CD4-positive, alpha-beta T cell treated with Interleukin-17A for 1 hour (primary cell): ENCODE measurements at regions not wholly inside any gene's neighbourhood (a gene's known extent, or its start where the extent isn't known, plus 50 kb on each side); places are given as distances from the start of the nearest gene placed in this dataset.

Experiments
- DNase-seq: peaks from one replicate; pipeline ENCODE4 v3.0.0-alpha.2; 2020

GRCh38 chr2:238963161-238963970 is 115.5 kb downstream of the TWIST2 start:
- no peak for DNase-seq

DNA sequence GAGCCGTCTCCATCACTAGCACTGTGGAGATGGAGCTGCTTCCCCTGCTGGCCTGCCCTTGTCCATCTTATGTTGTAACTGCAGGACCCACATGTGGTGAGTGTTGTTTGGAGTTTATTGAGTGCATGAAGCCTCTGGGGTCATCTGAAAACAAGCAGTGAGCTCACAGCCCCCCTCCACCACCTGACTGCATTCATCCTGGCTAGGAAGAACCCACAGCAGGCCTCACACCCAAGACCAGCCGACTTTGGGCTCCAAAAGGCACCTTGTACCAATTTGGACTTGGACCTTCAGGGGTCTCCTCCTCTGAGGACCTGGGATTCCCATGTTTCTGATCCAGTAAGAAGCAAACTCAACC is 116.1 kb downstream of the TWIST2 start:
- no peak for DNase-seq

GRCh38 chr2:238964544-238965067 is 116.7 kb downstream of the TWIST2 start:
- DNase-seq, result no peak

DNA sequence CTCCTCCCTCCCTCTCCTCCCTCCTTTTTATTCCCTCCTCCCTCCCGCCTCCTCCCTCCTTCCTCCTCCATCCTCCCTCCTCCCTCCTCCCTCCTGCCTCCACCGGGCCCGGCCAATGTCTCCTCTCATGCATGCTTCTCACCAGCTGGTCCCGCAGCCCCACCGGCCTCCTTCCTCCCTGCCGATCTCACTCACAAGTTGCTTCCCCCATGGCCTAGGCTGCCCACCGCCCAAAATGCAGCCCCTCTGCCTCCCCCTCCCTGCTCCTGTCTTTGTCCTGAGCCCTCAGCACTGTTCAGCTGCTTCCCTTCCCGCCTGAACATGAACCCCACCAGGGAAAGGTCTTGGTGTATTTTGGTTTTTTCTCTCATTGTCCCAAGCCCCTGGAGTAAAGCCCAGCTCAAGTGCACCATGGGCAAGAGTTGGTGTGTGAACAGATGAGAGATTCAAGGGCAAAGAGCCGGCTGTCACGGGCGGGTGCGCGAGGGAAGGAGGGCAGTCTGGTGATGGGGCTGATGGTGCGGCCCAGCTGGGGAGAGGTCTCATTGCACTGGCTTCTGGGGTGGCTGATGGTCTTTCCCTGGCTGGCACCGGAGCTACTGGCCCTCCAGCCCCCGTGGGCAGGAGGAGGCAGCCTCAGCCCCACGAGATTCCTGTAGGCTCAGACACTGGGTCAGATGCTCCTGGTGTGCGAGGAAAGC is 117.6 kb downstream of the TWIST2 start:
- no peak for DNase-seq

DNA sequence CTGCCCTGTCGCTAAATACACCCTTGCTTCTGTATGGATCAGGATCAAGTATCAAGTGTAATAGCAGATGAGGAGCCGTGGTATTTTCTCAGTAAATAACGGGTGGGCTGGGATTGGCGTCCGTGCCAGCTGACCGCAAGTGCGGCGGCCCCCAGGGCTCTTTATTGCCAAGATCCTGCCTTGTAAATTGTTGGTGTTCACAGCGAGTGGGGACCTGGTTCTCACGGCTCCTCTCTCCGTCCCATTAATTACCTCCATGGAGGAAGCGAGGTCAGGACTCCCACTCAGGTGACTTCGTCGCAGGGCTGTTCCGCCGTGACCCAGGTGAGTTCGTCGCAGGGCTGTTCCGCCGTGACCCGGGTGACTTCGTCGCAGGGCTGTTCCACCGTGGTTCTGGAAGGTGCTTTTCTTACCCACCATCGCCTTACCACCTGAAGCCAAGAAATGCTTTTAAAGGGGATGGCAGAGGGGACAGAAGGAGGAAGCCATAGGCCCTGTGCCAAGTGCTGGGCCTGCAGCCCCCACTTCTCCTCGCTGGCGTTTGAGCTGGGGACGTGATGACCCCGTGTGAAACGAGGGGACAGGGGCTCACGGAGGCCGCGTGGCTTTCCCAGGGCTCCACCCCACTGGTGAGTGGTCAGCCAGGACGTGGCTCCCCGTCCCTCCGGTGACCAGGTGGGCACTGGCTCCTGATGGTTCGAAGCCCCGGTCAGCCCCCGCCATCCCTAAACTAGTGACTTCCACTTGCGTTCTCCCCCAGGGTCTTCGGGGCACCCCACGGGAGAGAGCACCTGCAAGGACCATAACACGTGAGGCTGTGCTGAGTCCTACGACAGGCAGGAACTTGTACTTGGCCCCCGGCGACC is 118.4 kb downstream of the TWIST2 start:
- no peak for DNase-seq

DNA sequence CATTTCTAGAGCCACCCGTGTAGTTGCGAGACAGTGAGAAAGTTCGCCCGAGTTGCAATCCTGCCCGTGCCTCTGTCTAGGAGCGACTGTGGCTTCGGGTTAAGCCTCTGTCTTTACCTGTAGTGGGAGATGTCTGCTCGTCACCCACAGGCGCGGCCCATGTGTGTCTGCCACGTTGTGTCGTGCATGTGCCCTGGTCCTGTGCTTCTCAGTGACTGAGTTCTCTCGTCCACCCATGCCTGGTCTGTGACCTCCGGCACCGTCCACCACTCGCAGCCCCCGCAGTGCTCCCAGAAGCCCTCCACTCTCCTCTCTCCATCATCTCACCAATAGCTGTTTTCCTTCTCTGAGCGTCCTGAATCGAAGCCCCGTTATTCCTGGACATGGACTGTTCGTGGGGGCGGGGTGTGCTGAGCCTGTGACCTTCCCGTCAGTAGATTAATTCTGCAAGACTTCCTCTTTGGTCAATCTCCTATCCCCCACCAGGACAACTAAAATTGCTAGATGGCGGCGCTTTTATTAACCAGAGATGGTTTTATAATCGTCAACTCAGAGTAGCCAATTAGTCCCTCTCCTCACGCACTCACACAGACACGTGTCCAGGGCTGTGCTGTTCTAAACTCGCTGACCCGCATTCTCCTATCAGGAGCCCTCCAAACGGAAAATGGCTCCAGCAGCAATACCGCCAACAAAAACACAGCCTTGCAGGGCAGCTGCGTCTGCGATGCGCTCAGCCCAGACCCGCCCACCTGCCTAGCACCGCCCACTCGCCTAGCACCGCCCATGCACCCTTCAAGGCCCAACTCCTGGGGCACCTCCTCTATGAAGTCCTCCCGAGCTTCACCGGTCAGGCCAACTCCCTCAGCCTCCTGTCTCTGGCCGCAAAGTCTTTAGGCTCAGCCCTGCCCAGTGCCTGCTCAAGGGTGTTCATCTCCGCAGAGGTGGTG is 119.4 kb downstream of the TWIST2 start:
- no peak for DNase-seq

DNA sequence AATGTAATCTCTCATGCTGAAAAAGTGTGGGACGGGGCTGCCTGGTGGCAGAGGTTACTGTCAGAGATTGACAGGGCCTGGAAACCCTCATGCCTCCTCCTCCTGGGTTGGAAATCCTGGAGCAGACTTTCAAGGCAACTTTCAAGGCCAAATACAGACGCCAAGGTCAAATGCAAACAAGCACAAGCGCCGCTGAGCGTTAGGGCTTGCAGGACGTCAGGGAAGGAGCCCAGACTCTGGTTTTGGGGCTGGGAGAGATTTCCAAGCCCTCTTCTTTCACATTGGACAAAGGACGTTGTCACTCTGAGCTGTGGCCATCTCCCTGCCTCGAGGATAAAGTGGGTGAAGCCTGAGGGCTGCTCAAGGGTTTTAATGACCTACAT is 120.1 kb downstream of the TWIST2 start:
- no peak for DNase-seq

DNA sequence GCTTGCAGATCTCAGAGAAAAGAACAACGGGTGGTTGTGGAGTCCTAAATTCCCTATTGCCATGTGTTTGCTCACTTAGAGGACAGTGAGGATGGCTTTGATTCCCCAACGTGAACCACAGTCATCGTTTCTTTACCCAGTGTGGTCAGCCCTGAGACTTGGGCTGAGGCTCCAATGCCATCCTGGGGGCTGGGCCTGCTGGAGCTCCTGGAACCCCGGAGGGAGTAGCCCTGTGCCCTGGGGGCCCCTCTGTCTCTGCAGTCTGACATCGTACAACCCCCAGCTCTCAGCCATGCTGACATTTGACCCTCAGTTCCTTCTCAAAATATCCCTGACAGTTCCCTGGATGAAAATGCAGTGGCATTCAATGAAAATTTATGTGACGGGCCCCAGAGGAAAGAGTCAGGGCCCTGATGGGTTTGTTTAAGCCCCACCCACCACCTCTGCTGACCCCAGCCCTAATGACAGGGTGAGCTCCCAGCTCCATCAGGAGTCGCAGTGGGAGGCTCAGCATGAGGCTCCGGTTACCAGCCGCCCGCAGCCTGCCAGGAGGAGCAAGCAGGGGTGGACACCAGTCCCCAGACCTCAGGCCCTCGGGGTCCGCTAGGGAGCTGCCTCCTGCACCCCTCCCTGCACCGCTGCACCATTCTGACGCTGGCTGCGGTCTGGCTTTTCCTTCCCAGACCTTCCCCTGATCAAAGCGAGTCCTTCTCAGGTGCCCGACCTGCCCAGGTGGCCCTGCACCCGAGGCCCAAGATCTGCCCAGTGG is 120.9 kb downstream of the TWIST2 start:
- no peak for DNase-seq

GRCh38 chr2:238969857-238970256 is 122.0 kb downstream of the TWIST2 start:
- DNase-seq, result no peak

GRCh38 chr2:238970553-238971081 is 122.7 kb downstream of the TWIST2 start:
- peak; percentile 36 for DNase-seq

GRCh38 chr2:238971318-238972145 is 123.6 kb downstream of the TWIST2 start:
- DNase-seq, result no peak

DNA sequence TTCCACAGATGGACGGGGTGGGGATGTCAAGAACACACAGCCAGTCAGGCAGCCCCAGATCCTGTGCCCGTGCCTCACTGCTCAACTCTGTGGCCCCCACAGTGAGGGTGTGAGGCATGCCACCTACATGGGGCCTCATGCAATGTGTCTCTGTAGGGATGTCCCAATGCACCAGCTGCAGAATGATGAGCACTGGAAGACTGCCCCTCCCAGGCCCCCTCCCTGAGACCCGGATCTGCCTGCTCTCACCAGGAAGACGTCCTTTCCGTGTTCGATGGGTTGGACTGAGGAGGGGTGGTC is 124.2 kb downstream of the TWIST2 start:
- DNase-seq, result no peak

DNA sequence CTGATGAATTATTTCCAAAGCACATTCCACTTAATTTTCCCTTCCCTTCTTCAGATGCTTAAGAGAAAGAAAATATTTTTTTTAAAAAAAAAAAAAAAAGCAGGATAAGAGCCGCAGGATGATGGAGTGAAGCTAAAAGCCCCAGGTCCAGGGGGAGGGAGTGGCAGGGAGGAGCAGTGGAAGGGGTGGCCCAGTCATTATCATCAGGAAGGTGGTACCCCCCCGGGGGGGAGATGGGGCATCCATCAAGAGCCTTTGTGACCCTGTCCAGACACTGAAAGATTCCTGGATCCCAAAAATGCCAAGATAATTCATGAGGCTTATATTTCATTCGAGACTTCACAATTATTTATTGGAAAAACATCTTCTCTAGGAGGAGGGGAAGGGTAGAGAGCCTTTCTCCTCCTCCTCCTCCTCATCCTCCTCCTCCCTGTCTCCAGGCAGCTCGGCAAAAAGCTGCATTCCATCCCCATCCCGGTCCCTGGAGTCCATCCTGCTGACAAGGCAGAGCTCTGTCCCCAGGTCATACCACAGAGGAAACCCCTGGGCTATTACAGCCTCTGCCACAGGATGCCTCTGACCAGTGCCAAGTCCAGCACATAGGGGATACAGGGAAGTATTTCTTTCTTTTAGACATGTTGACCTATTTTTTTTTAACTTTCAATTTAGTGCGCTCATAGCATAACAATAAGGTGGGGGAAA is 125.3 kb downstream of the TWIST2 start:
- no peak for DNase-seq

- DNase-seq, result no peak
Observed at GRCh38 chr2:238974081-238974480, 126.2 kb downstream of the TWIST2 start.

DNA sequence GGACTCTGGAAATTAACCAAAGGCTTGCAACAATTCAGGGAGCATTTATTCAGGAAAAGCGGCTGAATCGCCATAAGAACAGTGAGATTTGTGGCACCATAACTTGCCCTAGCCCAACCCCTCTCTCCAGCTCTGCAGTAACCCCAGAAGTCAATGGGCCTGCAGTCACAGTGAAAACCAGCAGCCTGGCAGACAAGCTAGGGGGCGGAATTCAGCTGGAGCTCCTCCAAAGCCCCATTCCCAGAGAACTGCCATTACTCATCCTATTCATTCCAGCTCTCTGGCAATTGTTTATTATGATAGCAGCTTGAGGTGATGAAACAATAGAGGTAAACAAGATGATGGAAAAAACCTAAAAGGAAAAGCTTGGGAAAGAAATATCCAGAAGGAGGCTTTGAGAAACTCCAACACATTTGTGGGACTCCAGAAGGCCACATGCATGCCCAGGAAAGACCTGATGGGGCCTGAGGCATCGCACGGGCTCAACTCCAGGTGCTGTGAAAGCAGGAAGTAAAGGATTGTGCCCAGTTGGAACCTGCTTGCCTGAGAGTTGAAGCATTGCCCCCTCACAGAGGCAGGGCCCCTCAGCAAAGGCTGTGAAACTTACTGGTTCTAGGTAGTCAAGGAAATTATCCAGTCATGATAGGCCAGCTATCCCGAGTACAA is 126.7 kb downstream of the TWIST2 start:
- no peak for DNase-seq

- no peak for DNase-seq
Observed at GRCh38 chr2:238975408-238975807, 127.5 kb downstream of the TWIST2 start.

DNA sequence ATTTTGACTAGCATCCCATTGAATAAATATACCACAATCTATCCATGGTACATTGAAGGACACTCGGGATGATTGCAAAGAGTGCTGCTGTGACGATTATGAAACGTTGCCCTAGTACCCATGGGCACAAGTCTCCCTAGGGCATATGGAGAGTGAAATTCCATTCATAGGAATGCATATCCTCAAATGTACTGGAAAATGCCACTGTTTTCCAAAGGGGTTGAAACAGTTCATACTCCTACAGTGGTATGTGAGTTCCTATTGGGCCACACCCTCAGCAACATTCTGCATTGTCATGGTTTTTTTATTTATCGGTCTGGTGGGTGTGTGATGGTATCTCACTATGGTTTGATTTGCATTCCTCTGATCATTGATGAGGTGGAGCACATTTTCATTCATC is 130.6 kb downstream of the TWIST2 start:
- DNase-seq, result no peak

DNA sequence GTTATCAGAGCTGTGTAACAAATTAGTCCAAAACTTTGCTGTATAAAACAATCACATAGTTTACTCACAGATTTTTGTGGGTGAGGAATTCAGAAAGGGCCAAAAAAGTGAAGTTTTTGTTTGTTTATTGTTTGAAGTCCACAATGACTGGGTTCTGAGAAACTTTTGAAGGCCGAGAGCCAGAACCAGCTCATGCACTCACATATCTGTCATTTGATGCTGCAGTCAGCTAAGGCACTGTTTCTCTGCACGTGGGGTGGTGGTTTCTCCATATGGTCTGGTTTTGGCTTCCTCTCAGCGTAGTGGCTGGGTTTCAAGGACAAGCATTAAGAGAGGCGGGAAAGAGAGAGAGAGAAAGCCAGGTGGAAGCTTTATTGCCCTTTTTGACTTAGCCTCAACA is 131.8 kb downstream of the TWIST2 start:
- DNase-seq, result no peak

- no peak for DNase-seq
Observed at GRCh38 chr2:238985041-238985729, 137.3 kb downstream of the TWIST2 start.
